B cell (primary cell): ENCODE measurements at regions not wholly inside any gene's neighbourhood (a gene's known extent, or its start where the extent isn't known, plus 50 kb on each side); places are given as distances from the start of the nearest gene placed in this dataset.

Experiments used
- ATAC-seq: fragments of 200-7000 bp; cut with Tn5 transposase; one replicate; pipeline ENCODE4 v1.10.0; 2021; ENCODE audit warnings: low read depth, mild to moderate bottlenecking, moderate number of reproducible peaks, moderate library complexity
- CTCF ChIA-PET: fragments of 350-600 bp; sonication (Branson Sonifier 250); formaldehyde crosslinking; loops from one replicate; lab custom pipeline; 2021; ENCODE audit warnings: antibody characterized with exemption, inconsistent platforms; lab: Charles Lee
- POLR2A ChIA-PET: fragments of 350-600 bp; sonication (Branson Sonifier 250); formaldehyde crosslinking; loops from one replicate; lab custom pipeline; 2021; ENCODE audit warnings: antibody characterized with exemption; lab: Charles Lee
- DNase-seq: peaks from one replicate; pipeline ENCODE4 v3.0.0; 2013
- H2AFZ ChIP-seq: 2 replicates; pipeline ENCODE4 v1.6.1; 2012; ENCODE audit warnings: mild to moderate bottlenecking, low read depth, low read length; ENCODE audit not compliant: insufficient read depth, poor library complexity, severe bottlenecking
- H3K27ac ChIP-seq, 2 donors: 1 replicate in 1 of 2; 2 replicates in 1 of 2; pipeline ENCODE4 v1.5.1; 2012 to 2013; ENCODE audit warnings: low read length in 2 of 2, mild to moderate bottlenecking in 2 of 2, moderate library complexity in 1 of 2
- H3K27me3 ChIP-seq, 4 experiments: fragments of 200-600 bp in 1 of 4; sonication (generic) in 1 of 4; replicated peaks in 1 of 4; 1 replicate in 2 of 4; 2 replicates in 2 of 4; pipeline versions ENCODE4 v1.6.1 to v1.7.0; 2013 to 2016; ENCODE audit warnings: low read length in 3 of 4, mild to moderate bottlenecking in 2 of 4, mixed read lengths in 1 of 4, moderate library complexity in 1 of 4; ENCODE audit not compliant: insufficient read depth in 4 of 4, control insufficient read depth in 3 of 4; ENCODE audit errors: control extremely low read depth in 1 of 4
- H3K36me3 ChIP-seq, 2 experiments: replicated peaks in 1 of 2; 1 replicate in 1 of 2; 2 replicates in 1 of 2; pipeline versions ENCODE4 v1.6.1 to v1.7.1; 2013; ENCODE audit warnings: low read length in 1 of 2; ENCODE audit not compliant: insufficient read depth in 2 of 2, control insufficient read depth in 1 of 2; ENCODE audit errors: control extremely low read depth in 1 of 2, extremely low read depth in 1 of 2
- H3K4me1 ChIP-seq, 2 donors: fragments of 200-600 bp in 1 of 2; sonication (generic) in 1 of 2; 1 replicate in 1 of 2; 2 replicates in 1 of 2; pipeline versions ENCODE4 v1.5.1 to v1.6.1; 2013 to 2017; ENCODE audit warnings: low read length in 2 of 2; ENCODE audit not compliant: control insufficient read depth in 2 of 2, insufficient read depth in 2 of 2
- H3K4me2 ChIP-seq: replicated peaks from 2 replicates; pipeline ENCODE3; 2012; ENCODE audit warnings: mild to moderate bottlenecking, low read depth, low read length; ENCODE audit not compliant: poor library complexity, severe bottlenecking
- H3K4me3 ChIP-seq, 5 experiments: fragments of 200-600 bp in 1 of 5; sonication (generic) in 1 of 5; 1 replicate in 3 of 5; 2 replicates in 2 of 5; pipeline versions ENCODE4 v1.5.1 to v1.7.0; 2011 to 2016; ENCODE audit warnings: low read length in 4 of 5, mild to moderate bottlenecking in 4 of 5, low read depth in 2 of 5, control low read depth in 1 of 5, moderate library complexity in 1 of 5; ENCODE audit not compliant: insufficient read depth in 1 of 5; ENCODE audit errors: control extremely low read depth in 1 of 5, extremely low read depth in 1 of 5
- H3K79me2 ChIP-seq: fragments of 200-600 bp; sonication (generic); one replicate; pipeline ENCODE4 v1.6.0; 2016; ENCODE audit warnings: low read length; ENCODE audit not compliant: control insufficient read depth, insufficient read depth
- H3K9ac ChIP-seq: fragments of 200-600 bp; sonication (generic); 2 replicates; pipeline ENCODE4 v1.6.1; 2017; ENCODE audit warnings: mild to moderate bottlenecking, low read length, moderate library complexity
- H3K9me3 ChIP-seq, 3 donors: one replicate each; pipeline versions ENCODE4 v1.6.1 to v1.7.1; 2013; ENCODE audit warnings: low read length in 2 of 3; ENCODE audit not compliant: control insufficient read depth in 2 of 3, insufficient read depth in 1 of 3; ENCODE audit errors: control extremely low read depth in 1 of 3
- H4K20me1 ChIP-seq: 2 replicates; pipeline ENCODE4 v1.6.0; 2012; ENCODE audit warnings: mild to moderate bottlenecking, low read length; ENCODE audit not compliant: insufficient read depth, control insufficient read depth, poor library complexity, severe bottlenecking
- H3K27ac Mint-ChIP-seq: one replicate; pipeline ENCODE4 v1.8.0; 2021; ENCODE audit warnings: mixed read lengths
- H3K27me3 Mint-ChIP-seq: one replicate; pipeline ENCODE4 v1.8.0; 2021; ENCODE audit warnings: mixed read lengths
- H3K4me1 Mint-ChIP-seq: one replicate; pipeline ENCODE4 v1.8.0; 2021; ENCODE audit warnings: mixed read lengths
- H3K4me3 Mint-ChIP-seq: one replicate; pipeline ENCODE4 v1.8.0; 2021; ENCODE audit warnings: mixed read lengths
- H3K9me3 Mint-ChIP-seq: one replicate; pipeline ENCODE4 v1.8.0; 2022; ENCODE audit warnings: mixed read lengths; ENCODE audit not compliant: insufficient read depth
- EZH2 ChIP-seq: IDR thresholded peaks from 2 replicates; pipeline ENCODE4 v1.6.1; 2012; ENCODE audit warnings: borderline replicate concordance, low read depth, mild to moderate bottlenecking, moderate library complexity, low read length; ENCODE audit not compliant: insufficient read depth, poor library complexity, severe bottlenecking
- WGBS: methylation state at CpG from one replicate; pipeline ENCODE4 v1.1.5; 2013; ENCODE audit warnings: missing lambda C conversion rate; ENCODE audit not compliant: insufficient coverage; 5-methylcytosine and 5-hydroxymethylcytosine counted together
- intact Hi-C: fragments of 100-400 bp; cut with micrococcal nuclease; formaldehyde crosslinking; loops from one replicate; pipeline ENCODE4 v1.10.0; 2022
- TF ChIP-seq, protein P1 (sequence below): fragments of 200-600 bp; IDR thresholded peaks from one replicate; pipeline ENCODE4 v1.8.0; 2022; ENCODE audit warnings: antibody characterized with exemption, mild to moderate bottlenecking

DNA sequence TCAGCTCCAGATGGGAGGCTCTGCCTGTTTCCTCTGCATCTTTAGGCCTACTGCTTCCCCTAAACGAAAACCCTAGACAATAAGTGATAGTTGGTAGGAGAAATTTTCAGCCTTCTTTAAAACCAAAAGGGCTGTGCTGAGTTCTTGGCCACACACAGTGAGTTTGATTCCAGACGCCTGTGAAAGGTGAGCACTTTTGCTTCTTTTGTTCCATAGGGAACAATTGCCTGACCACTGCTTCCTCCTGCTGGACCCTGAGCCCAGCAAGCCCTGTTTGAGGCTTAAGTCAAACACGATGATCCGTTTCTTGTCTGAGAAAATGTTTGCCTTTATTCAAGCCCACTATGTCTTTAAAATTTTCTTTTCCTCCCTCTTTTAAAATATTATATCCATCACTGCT, 493.9 kb downstream of the ZIC1 start:
- H3K79me2 ChIP-seq: no peaks in the 10 kb centered on the region
- WGBS: 50% methylated on average over 1 of the region's 4 CpGs
- H3K9me3 ChIP-seq: peaks cover 0 to 3% (median 0%) of the 10 kb centered on the region in 3 donors
- intact Hi-C loops: no loop called here
- H3K27ac ChIP-seq: no peak overlapping the region
- ATAC-seq (no peak), DNase-seq (no peak)
- no peak overlapping the region for H2AFZ ChIP-seq
- H4K20me1 ChIP-seq: no peaks in the 10 kb centered on the region
- ChIA-PET POLR2A (no interaction called here), CTCF (no interaction called here)
- H3K4me2 ChIP-seq: no peak overlapping the region
- H3K9me3 Mint-ChIP-seq: peaks cover 4% of the 10 kb centered on the region
- no peaks in the 10 kb centered on the region for H3K27me3 Mint-ChIP-seq
- TF ChIP-seq EZH2: no peak
- H3K9ac ChIP-seq: no peak overlapping the region
- no peak overlapping the region for H3K27ac Mint-ChIP-seq
- no peaks in the 10 kb centered on the region for H3K27me3 ChIP-seq
- H3K4me1 Mint-ChIP-seq: no peaks in the 10 kb centered on the region
- H3K4me3 Mint-ChIP-seq: no peak overlapping the region
- H3K36me3 ChIP-seq: no peaks in the 10 kb centered on the region
- H3K4me3 ChIP-seq: no peak overlapping the region
- no peaks in the 10 kb centered on the region for H3K4me1 ChIP-seq

DNA sequence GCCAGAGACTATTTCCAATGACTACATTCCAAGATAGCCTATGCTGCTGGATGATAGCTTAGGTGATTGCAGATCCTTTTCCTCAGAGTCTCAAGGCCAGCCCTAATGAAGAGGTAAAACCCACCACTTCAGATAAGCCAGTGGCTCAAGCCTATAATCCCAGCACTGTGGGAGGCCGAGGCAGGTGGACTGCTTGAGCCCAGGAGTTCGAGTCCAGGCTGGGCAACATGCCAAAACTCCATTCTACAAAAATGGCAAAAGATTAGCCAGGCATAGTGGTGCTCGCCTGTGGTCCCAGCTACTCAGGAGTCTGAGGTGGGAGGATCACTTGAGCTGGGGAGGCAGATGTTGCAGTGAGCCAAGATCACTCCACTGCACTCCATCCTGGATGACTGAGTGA, 495.3 kb downstream of the ZIC1 start:
- Histone ChIP-seq H2AFZ (no peak overlapping the region), H3K27ac (no peak overlapping the region), H3K4me1 (no peaks in the 10 kb centered on the region), H3K27me3 (no peaks in the 10 kb centered on the region), H3K36me3 (no peaks in the 10 kb centered on the region), H3K4me2 (no peak overlapping the region), H3K9ac (no peak overlapping the region), H3K4me3 (no peak overlapping the region), H3K9me3 (peaks cover 0 to 3% (median 0%) of the 10 kb centered on the region in 3 donors), H3K79me2 (no peaks in the 10 kb centered on the region), H4K20me1 (no peaks in the 10 kb centered on the region)
- ChIA-PET CTCF (no interaction called here), POLR2A (no interaction called here)
- TF ChIP-seq, protein P1, sequence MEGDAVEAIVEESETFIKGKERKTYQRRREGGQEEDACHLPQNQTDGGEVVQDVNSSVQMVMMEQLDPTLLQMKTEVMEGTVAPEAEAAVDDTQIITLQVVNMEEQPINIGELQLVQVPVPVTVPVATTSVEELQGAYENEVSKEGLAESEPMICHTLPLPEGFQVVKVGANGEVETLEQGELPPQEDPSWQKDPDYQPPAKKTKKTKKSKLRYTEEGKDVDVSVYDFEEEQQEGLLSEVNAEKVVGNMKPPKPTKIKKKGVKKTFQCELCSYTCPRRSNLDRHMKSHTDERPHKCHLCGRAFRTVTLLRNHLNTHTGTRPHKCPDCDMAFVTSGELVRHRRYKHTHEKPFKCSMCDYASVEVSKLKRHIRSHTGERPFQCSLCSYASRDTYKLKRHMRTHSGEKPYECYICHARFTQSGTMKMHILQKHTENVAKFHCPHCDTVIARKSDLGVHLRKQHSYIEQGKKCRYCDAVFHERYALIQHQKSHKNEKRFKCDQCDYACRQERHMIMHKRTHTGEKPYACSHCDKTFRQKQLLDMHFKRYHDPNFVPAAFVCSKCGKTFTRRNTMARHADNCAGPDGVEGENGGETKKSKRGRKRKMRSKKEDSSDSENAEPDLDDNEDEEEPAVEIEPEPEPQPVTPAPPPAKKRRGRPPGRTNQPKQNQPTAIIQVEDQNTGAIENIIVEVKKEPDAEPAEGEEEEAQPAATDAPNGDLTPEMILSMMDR: no peak
- H3K4me1 Mint-ChIP-seq: no peaks in the 10 kb centered on the region
- H3K9me3 Mint-ChIP-seq: peaks cover 4% of the 10 kb centered on the region
- H3K27ac Mint-ChIP-seq: no peak overlapping the region
- DNase-seq (no peak), ATAC-seq (no peak)
- intact Hi-C loops: no loop called here
- WGBS: 82% methylated on average over 2 of the region's 3 CpGs
- no peak overlapping the region for H3K4me3 Mint-ChIP-seq
- H3K27me3 Mint-ChIP-seq: no peaks in the 10 kb centered on the region
